ENCODE measurements at regions not wholly inside any gene's neighbourhood (a gene's known extent, or its start where the extent isn't known, plus 50 kb on each side); places are given as distances from the start of the nearest gene placed in this dataset.
A peak's percentile ranks its signal among the peaks of the same experiment; 100 is the strongest.

DNA sequence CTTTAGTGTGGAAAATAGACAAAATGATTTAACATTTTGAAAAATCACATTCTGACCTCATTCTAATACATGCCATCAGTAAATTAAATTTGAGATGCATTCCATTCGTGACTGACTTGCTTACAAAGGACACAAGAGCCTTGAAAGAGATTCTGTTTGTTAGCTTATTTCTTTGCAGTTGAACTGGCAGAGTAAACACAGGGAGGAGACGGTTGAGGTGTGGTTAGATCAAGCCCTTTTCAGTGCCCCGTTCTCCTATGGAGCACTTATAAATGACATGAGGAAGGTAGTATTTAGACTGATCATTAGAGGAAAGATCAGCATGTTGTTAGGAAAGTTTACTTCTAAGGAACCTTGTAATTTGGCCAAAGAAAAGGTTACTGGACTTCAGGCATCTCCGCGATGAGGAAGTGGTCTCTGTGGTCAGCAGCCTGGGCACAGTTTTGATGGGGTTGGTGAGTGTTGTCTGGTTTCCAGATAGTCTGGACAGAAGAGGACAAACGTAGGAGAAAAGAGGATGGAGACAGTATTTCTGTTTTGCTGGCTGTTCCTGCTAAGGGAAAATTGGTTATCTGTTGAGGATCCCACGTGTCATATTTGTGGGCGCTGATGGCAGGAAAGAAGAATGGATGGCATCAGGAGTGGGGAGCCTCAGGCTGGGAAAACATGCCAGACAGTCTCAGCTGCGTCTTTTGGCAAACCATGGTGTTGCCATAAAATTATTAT, 328.9 kb upstream of the TBL1XR1 start:
- Histone ChIP-seq H3K27ac (no peak overlapping the region), H3K36me3 (ENCODE audit: control insufficient read depth, insufficient read depth, low read length) (no peaks in the 10 kb centered on the region), H3K4me1 (peaks cover 50% of the 10 kb centered on the region), H3K4me3 (ENCODE audit: low read depth, low read length) (no peak overlapping the region), H3K9ac (no peak overlapping the region), H3K4me2 (ENCODE audit: low read length) (no peak overlapping the region), H3K79me2 (no peaks in the 10 kb centered on the region), H2AFZ (peak overlapping the region; percentile 36), H3K27me3 (ENCODE audit: control insufficient read depth, insufficient read depth, low read length) (no peaks in the 10 kb centered on the region), H3K9me3 (ENCODE audit: control insufficient read depth, low read length) (no peaks in the 10 kb centered on the region)
- TF ChIP-seq, protein P1, sequence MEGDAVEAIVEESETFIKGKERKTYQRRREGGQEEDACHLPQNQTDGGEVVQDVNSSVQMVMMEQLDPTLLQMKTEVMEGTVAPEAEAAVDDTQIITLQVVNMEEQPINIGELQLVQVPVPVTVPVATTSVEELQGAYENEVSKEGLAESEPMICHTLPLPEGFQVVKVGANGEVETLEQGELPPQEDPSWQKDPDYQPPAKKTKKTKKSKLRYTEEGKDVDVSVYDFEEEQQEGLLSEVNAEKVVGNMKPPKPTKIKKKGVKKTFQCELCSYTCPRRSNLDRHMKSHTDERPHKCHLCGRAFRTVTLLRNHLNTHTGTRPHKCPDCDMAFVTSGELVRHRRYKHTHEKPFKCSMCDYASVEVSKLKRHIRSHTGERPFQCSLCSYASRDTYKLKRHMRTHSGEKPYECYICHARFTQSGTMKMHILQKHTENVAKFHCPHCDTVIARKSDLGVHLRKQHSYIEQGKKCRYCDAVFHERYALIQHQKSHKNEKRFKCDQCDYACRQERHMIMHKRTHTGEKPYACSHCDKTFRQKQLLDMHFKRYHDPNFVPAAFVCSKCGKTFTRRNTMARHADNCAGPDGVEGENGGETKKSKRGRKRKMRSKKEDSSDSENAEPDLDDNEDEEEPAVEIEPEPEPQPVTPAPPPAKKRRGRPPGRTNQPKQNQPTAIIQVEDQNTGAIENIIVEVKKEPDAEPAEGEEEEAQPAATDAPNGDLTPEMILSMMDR (IDR thresholded peaks at IDR 0.05): no peak

DNA sequence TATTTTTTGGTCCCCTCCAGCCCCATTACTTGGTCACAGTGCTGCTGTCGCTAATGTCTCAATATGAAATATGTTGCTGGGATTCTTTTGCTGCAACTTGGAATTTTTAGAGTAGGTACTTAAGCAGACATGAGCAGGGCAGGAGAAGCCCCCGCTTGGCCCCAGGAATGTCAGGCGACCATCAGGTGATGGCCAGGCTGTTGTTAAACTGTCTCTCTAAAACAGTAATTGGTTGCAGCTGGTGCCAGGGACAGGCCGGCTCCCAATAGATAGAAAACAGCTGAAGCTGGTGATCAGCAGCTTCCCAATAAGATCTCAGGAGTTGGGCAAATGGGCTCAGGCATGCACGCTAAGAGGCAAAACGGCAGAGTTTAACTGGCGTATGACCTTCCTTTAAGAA, 329.9 kb upstream of the TBL1XR1 start:
- Histone ChIP-seq H3K27ac (no peak overlapping the region), H3K9me3 (ENCODE audit: control insufficient read depth, low read length) (no peaks in the 10 kb centered on the region), H3K9ac (no peak overlapping the region), H2AFZ (no peak overlapping the region), H3K4me3 (ENCODE audit: low read depth, low read length) (no peak overlapping the region), H3K4me2 (ENCODE audit: low read length) (no peak overlapping the region), H3K4me1 (peaks cover 40% of the 10 kb centered on the region), H3K27me3 (ENCODE audit: control insufficient read depth, insufficient read depth, low read length) (no peaks in the 10 kb centered on the region), H3K36me3 (ENCODE audit: control insufficient read depth, insufficient read depth, low read length) (no peaks in the 10 kb centered on the region), H3K79me2 (no peaks in the 10 kb centered on the region)
- TF ChIP-seq, protein P1 (IDR thresholded peaks at IDR 0.05): no peak

DNA sequence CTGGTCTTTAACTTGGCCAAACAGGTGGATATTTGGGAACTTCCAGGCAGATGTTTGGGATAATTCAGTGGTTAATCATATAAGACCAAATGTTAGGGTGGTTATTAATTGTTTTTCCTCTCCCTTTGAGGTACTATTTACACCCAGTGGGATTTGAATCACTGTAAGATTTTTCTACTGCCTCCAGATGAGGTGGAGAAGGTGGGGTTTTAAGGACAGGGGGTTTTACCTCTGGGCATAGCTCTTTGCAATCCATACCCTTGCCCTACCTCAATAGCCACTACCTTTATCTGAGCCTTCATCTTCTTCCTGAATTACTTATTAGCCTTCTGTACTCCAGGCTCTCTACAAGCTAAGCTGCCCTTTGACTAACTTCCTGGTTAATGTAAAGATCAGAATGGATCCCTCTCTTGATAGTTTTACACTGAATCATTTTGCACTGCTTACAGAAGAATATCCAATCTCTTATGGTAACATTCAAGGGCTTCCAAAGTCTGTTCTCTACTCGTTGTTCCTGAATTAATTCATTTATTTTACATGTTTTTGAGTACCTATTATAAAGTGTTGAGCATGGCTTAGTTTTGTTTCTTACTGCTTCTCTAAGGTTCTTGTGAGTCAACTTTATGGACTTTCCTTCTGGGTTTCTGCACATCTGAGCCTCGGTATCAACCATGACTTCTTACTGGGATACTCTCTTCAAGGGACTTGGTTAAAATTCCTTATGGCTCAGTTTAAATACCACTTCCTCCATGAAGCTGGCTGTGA, 331.2 kb upstream of the TBL1XR1 start:
- no peaks in the 10 kb centered on the region for H3K36me3 ChIP-seq (ENCODE audit: control insufficient read depth, insufficient read depth, low read length)
- no peak overlapping the region for H3K4me3 ChIP-seq (ENCODE audit: low read depth, low read length)
- H3K4me1 ChIP-seq: peaks cover 27% of the 10 kb centered on the region
- H3K27ac ChIP-seq: no peak overlapping the region
- H2AFZ ChIP-seq: no peak overlapping the region
- no peaks in the 10 kb centered on the region for H3K79me2 ChIP-seq
- no peaks in the 10 kb centered on the region for H3K27me3 ChIP-seq (ENCODE audit: control insufficient read depth, insufficient read depth, low read length)
- H3K9ac ChIP-seq: no peak overlapping the region
- H3K9me3 ChIP-seq (ENCODE audit: control insufficient read depth, low read length): no peaks in the 10 kb centered on the region
- no peak overlapping the region for H3K4me2 ChIP-seq (ENCODE audit: low read length)
- TF ChIP-seq, protein P1 (IDR thresholded peaks at IDR 0.05): no peak

DNA sequence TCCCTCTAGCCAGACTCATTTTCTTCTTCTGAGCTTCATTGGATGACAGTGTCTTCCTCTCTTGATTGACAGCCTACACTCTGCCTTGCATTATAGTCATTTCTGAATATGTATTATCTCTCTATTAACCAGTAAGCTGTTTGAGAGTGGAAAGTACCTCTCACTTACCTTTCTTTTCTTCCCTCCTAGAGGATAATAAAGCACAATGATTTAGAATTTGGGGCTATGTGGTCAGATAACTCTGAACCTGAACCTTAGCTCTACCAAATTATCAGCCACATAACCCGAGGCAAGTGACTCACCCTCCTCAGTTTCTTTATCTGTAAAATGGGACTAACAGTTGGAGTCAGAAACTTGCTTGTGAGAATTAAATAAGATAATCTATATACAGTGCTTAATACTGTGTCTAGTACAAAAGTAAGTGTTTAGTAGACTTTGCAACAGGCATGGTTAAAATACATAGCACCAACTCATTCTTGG, 331.8 kb upstream of the TBL1XR1 start:
- H3K9ac ChIP-seq: no peak overlapping the region
- peaks cover 21% of the 10 kb centered on the region for H3K4me1 ChIP-seq
- H3K9me3 ChIP-seq (ENCODE audit: control insufficient read depth, low read length): no peaks in the 10 kb centered on the region
- H3K27ac ChIP-seq: no peak overlapping the region
- no peaks in the 10 kb centered on the region for H3K79me2 ChIP-seq
- no peaks in the 10 kb centered on the region for H3K27me3 ChIP-seq (ENCODE audit: control insufficient read depth, insufficient read depth, low read length)
- TF ChIP-seq, protein P1 (IDR thresholded peaks at IDR 0.05): no peak
- no peak overlapping the region for H3K4me3 ChIP-seq (ENCODE audit: low read depth, low read length)
- H2AFZ ChIP-seq: no peak overlapping the region
- no peak overlapping the region for H3K4me2 ChIP-seq (ENCODE audit: low read length)
- no peaks in the 10 kb centered on the region for H3K36me3 ChIP-seq (ENCODE audit: control insufficient read depth, insufficient read depth, low read length)
